BJ (cell line): ENCODE measurements at regions not wholly inside any gene's neighbourhood (a gene's known extent, or its start where the extent isn't known, plus 50 kb on each side); places are given as distances from the start of the nearest gene placed in this dataset.

Experiments used
- CTCF ChIA-PET: fragments of 350-600 bp; formaldehyde crosslinking; extraction: SDS; loops from one replicate; lab custom pipeline; 2021; ENCODE audit warnings: antibody characterized with exemption, inconsistent platforms; lab: Yijun Ruan, JAX
- POLR2A ChIA-PET: fragments of 300-600 bp; sonication (Branson Sonifier 250); formaldehyde crosslinking; extraction: SDS; loops from one replicate; lab custom pipeline; 2021; ENCODE audit warnings: antibody characterized with exemption; lab: Charles Lee
- DNase-seq: peaks from one replicate; pipeline ENCODE4 v3.0.0-alpha.2; 2011; ENCODE audit warnings: low read depth
- H3K27me3 ChIP-seq: 2 replicates; pipeline ENCODE4 v1.6.0; 2011; ENCODE audit warnings: low read length; ENCODE audit not compliant: control insufficient read depth, insufficient read depth
- H3K36me3 ChIP-seq: 2 replicates; pipeline ENCODE4 v1.5.1; 2011; ENCODE audit warnings: low read length; ENCODE audit not compliant: control insufficient read depth, insufficient read depth
- H3K4me3 ChIP-seq: 2 replicates; pipeline ENCODE4 v1.5.1; 2011; ENCODE audit warnings: low read depth, mild to moderate bottlenecking, control low read depth, low read length
- TF ChIP-seq, protein P1 (sequence below): IDR thresholded peaks from 2 replicates; pipeline ENCODE4 v1.5.1; 2011; ENCODE audit warnings: low read depth, mild to moderate bottlenecking, control low read depth, inconsistent platforms, low read length, moderate library complexity; ENCODE audit not compliant: insufficient read depth

DNA sequence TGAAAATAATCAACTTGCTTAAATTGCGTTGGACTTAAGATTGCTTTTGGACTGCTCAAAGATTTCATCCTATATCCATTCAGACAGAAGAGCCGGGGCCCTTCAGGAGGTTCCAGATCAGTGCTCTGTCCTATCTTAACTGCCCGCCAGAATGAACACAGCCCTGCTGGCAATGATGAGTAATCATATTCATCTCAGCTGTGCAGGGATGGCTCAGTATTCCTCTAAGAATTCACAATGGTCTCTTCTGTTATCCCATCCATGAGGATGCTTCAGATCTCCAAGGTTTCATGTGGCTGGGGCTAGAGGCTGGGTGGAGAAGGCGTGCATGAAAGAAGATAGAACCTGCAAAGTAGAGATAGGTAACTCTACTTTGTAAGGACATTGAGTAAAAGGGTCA lies 80.0 kb upstream of the NPVF start:
- no peak for DNase-seq
- CTCF ChIA-PET: no interaction called here
- TF ChIP-seq, protein P1, sequence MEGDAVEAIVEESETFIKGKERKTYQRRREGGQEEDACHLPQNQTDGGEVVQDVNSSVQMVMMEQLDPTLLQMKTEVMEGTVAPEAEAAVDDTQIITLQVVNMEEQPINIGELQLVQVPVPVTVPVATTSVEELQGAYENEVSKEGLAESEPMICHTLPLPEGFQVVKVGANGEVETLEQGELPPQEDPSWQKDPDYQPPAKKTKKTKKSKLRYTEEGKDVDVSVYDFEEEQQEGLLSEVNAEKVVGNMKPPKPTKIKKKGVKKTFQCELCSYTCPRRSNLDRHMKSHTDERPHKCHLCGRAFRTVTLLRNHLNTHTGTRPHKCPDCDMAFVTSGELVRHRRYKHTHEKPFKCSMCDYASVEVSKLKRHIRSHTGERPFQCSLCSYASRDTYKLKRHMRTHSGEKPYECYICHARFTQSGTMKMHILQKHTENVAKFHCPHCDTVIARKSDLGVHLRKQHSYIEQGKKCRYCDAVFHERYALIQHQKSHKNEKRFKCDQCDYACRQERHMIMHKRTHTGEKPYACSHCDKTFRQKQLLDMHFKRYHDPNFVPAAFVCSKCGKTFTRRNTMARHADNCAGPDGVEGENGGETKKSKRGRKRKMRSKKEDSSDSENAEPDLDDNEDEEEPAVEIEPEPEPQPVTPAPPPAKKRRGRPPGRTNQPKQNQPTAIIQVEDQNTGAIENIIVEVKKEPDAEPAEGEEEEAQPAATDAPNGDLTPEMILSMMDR: no peak

DNA sequence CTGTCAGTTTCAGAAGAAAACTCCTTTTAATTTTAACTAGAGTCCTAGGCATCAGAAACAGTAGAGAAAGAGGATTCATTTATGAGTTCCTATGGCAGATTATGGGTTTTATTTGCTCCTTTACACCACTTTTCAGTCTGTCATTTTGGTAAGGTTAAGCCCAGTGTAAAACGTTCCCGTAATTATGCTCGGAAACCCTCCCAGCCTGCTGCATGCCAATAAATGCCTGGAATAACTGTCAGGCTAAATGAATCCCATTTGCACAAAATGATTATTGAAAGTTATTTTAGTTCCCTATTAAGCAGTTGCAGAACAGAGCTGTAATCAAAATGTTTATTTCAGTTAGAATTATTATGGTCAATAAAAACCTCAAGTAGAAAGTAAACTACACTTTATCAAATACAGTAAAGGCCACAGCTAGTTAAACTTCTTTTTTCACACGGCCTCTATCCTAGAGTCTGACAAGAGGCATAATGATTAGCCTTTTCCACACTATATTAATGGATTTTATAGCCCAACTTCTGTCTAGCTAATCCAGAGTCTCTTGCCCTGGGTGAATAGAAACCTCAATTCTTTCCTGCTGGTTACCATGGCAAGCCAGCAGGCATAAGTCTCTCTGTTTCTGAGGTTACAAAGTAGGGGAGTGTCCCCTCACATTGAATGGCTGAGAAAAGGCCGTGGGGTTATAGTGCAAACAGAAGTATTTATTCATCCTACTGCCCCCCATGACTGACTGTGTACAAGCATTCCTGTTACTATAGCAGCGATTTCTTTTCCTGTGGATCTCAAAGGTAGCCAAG lies 80.8 kb upstream of the NPVF start:
- no peak overlapping the region for H3K4me3 ChIP-seq
- TF ChIP-seq, protein P1: no peak
- ChIA-PET POLR2A (no interaction called here), CTCF (no interaction called here)
- no peak for DNase-seq
- no peaks in the 10 kb centered on the region for H3K36me3 ChIP-seq
- H3K27me3 ChIP-seq: no peaks in the 10 kb centered on the region

More for the DNA sequence above, 80.0 kb upstream of the NPVF start:
- POLR2A ChIA-PET: no interaction called here
- Histone ChIP-seq H3K36me3 (no peaks in the 10 kb centered on the region), H3K27me3 (peaks cover 1% of the 10 kb centered on the region; the same call in 1 of the 2 replicates), H3K4me3 (no peak overlapping the region)

DNA sequence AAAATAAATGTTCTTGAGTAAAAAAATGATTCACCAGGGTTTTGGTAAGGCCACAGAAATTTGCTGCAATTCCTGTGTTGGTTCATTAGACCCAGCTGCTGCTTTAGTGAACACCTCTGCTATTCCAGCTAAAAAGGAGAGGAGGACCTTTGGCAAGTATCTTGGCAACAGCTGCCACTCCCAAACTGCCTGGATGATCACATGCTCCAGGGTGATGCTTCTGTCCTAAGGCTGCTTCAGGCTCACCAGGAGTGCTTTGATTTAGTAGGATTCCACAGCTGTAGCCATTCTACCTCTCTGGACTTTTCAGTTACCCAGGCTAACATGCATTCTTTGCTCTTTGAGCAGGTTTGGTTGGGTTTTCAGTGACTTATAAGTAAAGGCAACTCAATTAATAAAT lies 82.6 kb upstream of the NPVF start:
- CTCF ChIA-PET: interaction anchor here (0.8 kb wide), 1 partner anchor 13 kb away, joined by 3 read pairs; no protein-coding TSS in a partner anchor
- POLR2A ChIA-PET: no interaction called here

DNA sequence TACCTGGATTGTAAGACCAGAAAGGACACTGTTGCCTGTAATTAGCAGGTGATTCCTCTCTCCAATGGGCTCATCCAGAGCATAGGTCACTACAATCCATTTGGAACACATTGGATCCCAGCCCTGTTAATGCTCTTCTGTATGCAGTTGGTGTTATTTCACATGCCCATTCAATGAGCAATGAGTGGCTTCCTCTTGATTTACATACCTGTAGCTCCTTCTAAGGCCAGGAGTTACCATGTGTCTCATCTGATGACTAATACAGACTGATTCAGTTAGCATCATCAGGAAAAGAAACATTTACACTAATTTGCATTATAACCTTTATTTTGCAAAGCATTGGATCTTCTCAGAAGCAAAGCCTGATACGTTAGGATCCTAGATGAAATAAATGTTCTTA lies 83.1 kb upstream of the NPVF start:
- Histone ChIP-seq H3K4me3 (no peak overlapping the region), H3K27me3 (no peaks in the 10 kb centered on the region), H3K36me3 (no peaks in the 10 kb centered on the region)
- no peak for DNase-seq
- TF ChIP-seq, protein P1: no peak
- ChIA-PET POLR2A (no interaction called here), CTCF (interaction anchor here (0.8 kb wide), 1 partner anchor 12 kb away, joined by 3 read pairs; no protein-coding TSS in a partner anchor)

More for the DNA sequence above, 82.6 kb upstream of the NPVF start:
- TF ChIP-seq, protein P1: no peak
- Histone ChIP-seq H3K4me3 (no peak overlapping the region), H3K27me3 (no peaks in the 10 kb centered on the region), H3K36me3 (no peaks in the 10 kb centered on the region)
- no peak for DNase-seq

DNA sequence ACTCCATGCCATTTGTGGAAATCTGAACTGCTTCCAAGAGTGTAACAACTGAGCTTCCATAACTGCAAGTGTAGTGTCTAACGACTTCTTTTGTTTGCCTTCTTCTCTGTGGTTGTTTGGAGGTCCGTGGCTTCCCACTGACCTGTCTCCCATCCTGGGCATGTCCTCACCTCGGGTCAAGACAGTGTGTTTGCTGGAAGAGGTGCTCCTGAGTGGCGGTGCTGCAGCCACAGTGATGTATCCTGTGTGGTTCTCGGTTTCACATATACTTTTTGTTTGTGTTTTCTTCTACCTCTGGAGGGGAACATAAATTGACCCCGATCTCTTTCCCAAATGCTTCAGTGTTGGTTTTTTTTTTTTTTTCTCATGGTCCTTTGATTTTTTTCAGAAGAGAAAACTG lies 84.7 kb upstream of the NPVF start:
- Histone ChIP-seq H3K4me3 (no peak overlapping the region), H3K27me3 (no peaks in the 10 kb centered on the region), H3K36me3 (no peaks in the 10 kb centered on the region)
- no peak for DNase-seq
- CTCF ChIA-PET: no interaction called here
- POLR2A ChIA-PET: no interaction called here
- TF ChIP-seq, protein P1: no peak
